ENCODE measurements at regions not wholly inside any gene's neighbourhood (a gene's known extent, or its start where the extent isn't known, plus 50 kb on each side); places are given as distances from the start of the nearest gene placed in this dataset.

- no peaks in the 10 kb centered on the region for H3K9me3 Mint-ChIP-seq
- H3K36me3 Mint-ChIP-seq (ENCODE audit: low read depth), result no peaks in the 10 kb centered on the region
- DNase-seq, result no peak
- H3K4me3 Mint-ChIP-seq, result no peak overlapping the region
- no peaks in the 10 kb centered on the region for H3K4me1 Mint-ChIP-seq
- H3K27ac Mint-ChIP-seq, result no peak overlapping the region
- intact Hi-C loops (cut with micrococcal nuclease), result no loop called here
- no peaks in the 10 kb centered on the region for H3K27me3 Mint-ChIP-seq
These were observed 119.3 kb upstream of the TCERG1L start for GRCh38 chr10:131430716-131431412.

- intact Hi-C loops (cut with micrococcal nuclease), result no loop called here
- H3K4me1 Mint-ChIP-seq, result no peaks in the 10 kb centered on the region
- H3K9me3 Mint-ChIP-seq, result no peaks in the 10 kb centered on the region
- H3K27ac Mint-ChIP-seq, result no peak overlapping the region
- H3K36me3 Mint-ChIP-seq (ENCODE audit: low read depth), result no peaks in the 10 kb centered on the region
- H3K27me3 Mint-ChIP-seq, result no peaks in the 10 kb centered on the region
- no peak overlapping the region for H3K4me3 Mint-ChIP-seq
- no peak for DNase-seq
These were observed 120.0 kb upstream of the TCERG1L start for GRCh38 chr10:131431533-131431932.

DNA sequence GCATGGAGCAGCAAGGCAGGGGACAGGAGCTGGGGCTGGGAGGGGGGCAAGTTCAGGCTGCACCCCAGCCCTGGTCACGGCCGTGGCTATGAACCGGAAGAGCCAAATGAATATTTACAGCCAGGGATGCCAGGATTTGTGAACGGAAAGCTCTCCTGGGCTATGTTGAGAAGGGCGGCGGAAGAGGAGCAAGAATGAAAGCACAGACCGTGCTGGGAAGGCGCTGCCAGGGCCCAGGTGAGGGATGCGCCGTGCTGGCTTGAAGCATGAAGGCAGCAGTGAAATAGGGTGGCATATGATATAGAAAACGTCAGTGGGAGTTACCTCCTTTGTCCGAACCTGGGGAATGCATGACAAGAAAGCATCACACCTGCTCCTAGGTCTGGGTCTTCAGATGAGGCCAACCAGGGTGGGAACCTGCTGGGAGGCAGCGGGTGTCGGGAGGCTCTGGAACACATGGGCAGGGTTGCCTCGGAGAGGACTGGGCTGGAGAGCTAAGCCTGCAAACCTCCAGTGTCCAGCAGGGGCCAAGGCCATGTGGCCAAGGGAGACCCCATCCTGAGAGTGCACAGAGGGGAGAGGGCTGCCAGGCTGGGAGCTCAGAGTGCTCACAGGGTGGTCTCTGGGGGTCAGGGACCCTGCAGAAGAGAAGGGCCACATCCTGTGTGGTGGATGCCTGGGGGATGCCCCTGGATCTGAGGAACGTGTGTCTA, 120.6 kb upstream of the TCERG1L start:
- intact Hi-C loops (cut with micrococcal nuclease), result no loop called here
- Mint-ChIP-seq H3K36me3 (ENCODE audit: low read depth) (no peaks in the 10 kb centered on the region), H3K4me3 (no peak overlapping the region), H3K27ac (no peak overlapping the region), H3K4me1 (no peaks in the 10 kb centered on the region), H3K9me3 (no peaks in the 10 kb centered on the region), H3K27me3 (no peaks in the 10 kb centered on the region)
- no peak for DNase-seq

DNA sequence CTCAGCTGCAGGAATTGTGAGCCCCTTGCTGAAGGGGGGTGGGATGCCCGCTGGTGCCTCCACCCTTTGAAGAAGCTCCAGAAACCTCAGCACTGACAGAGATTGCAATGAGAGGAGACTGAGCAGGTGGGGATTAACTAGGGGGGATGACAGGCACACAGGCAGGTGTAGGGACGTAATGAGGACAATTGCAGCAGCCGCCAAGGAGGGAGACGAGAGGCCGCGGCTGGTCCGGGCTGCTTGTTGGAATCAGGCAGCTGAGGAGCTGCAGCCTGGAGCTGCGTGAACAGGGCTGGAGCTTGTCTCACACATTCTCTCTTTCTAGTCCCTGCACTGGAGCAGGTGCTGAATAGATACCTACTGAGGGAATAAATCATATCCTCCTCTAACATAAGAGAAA, 122.0 kb upstream of the TCERG1L start:
- H3K27ac Mint-ChIP-seq, result no peak overlapping the region
- intact Hi-C loops (cut with micrococcal nuclease), result no loop called here
- no peaks in the 10 kb centered on the region for H3K4me1 Mint-ChIP-seq
- H3K36me3 Mint-ChIP-seq (ENCODE audit: low read depth), result no peaks in the 10 kb centered on the region
- no peaks in the 10 kb centered on the region for H3K9me3 Mint-ChIP-seq
- H3K4me3 Mint-ChIP-seq, result no peak overlapping the region
- DNase-seq, result no peak
- no peaks in the 10 kb centered on the region for H3K27me3 Mint-ChIP-seq

GRCh38 chr10:131435232-131435631, 123.7 kb upstream of the TCERG1L start:
- Mint-ChIP-seq H3K4me1 (no peaks in the 10 kb centered on the region), H3K27ac (no peak overlapping the region), H3K36me3 (ENCODE audit: low read depth) (no peaks in the 10 kb centered on the region), H3K27me3 (no peaks in the 10 kb centered on the region), H3K4me3 (no peak overlapping the region), H3K9me3 (no peaks in the 10 kb centered on the region)
- intact Hi-C loops (cut with micrococcal nuclease), result no loop called here
- DNase-seq, result no peak

DNA sequence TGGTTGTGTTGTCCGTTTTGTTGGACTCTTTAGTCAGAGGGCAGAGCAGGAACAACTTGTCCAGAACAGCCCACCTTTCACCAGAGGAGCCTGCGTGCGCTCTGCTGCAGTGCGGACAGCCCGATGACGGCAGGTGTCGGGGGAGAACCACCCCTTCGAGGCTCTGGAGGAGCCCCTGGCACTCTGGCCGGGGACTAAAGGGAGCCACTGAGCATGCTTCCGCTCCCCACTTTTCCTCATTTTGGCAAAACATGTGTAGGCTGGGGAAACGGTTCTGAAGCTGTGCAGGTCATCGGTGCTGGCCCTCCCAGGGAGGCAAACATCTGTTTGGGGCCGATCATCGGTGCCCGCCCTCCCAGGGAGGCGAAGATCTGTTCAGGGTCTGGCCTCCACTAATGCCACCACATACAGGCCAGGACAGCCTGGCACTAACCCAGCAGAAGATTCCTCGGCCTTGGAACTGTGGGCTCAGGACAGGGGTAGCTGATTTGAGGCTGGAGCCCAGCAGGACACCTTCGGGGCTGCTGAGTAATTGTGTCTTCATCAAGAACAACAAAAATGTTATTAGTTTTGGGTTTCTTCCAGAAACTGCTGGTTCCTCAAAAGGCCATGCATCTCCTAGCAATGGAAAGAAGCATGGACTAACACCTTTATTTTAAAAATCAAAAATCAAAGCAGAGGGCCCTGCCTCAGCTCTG, 124.4 kb upstream of the TCERG1L start:
- Mint-ChIP-seq H3K36me3 (ENCODE audit: low read depth) (no peaks in the 10 kb centered on the region), H3K27me3 (no peaks in the 10 kb centered on the region), H3K9me3 (no peaks in the 10 kb centered on the region), H3K27ac (no peak overlapping the region), H3K4me1 (no peaks in the 10 kb centered on the region), H3K4me3 (no peak overlapping the region)
- no peak for DNase-seq
- intact Hi-C loops (cut with micrococcal nuclease), result no loop called here

GRCh38 chr10:131436458-131436857, 124.9 kb upstream of the TCERG1L start:
- intact Hi-C loops (cut with micrococcal nuclease), result no loop called here
- H3K27me3 Mint-ChIP-seq, result no peaks in the 10 kb centered on the region
- H3K27ac Mint-ChIP-seq, result no peak overlapping the region
- DNase-seq, result no peak
- H3K36me3 Mint-ChIP-seq (ENCODE audit: low read depth), result no peaks in the 10 kb centered on the region
- no peaks in the 10 kb centered on the region for H3K4me1 Mint-ChIP-seq
- no peak overlapping the region for H3K4me3 Mint-ChIP-seq
- no peaks in the 10 kb centered on the region for H3K9me3 Mint-ChIP-seq

DNA sequence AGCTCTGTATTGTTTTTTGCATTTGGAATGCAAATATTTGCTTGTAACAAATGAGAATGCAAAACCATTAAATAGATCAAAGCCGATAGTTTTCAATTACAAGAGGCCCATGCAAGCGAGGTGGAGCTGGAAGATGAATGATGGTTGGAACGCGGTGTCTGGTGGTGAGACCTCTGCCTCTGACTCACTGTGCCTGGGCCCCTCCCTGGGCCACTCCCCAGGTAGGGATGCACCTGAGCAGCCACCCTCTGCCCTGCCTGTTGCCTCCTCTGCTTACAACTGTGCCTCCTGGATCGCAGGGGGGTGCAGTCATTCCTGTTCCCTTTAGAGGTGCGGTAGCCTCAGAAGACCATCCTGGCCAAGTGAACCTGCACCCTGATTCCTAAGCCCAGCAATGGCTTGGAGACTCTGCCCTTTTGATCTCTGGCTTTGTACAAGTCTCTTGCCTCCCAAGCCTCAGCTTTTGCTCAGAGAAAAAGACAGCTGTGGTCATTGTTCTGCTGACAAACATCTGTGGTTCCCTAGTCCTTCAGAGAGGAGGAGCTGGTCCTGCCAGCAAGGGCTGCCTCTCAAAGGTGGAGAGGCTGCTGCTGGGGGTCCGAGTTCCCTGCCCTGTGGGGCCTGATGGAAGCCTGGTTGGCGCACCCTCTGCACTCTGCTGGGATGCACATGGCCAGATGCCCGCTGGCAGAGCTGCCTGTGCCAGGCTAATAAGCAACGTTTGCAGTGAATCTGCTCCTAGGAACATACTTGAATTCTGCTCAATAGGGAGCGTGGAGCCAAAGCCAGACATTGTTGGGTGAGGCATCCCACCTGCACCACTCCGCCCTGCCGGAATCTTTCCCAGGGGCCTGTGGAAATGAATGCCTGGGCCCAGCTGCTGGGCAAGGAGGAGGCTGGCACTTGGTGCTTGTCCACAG, 126.3 kb upstream of the TCERG1L start:
- Mint-ChIP-seq H3K4me3 (no peak overlapping the region), H3K4me1 (no peaks in the 10 kb centered on the region), H3K27ac (no peak overlapping the region), H3K9me3 (no peaks in the 10 kb centered on the region), H3K36me3 (ENCODE audit: low read depth) (no peaks in the 10 kb centered on the region), H3K27me3 (no peaks in the 10 kb centered on the region)
- intact Hi-C loops (cut with micrococcal nuclease), result no loop called here
- no peak for DNase-seq

DNA sequence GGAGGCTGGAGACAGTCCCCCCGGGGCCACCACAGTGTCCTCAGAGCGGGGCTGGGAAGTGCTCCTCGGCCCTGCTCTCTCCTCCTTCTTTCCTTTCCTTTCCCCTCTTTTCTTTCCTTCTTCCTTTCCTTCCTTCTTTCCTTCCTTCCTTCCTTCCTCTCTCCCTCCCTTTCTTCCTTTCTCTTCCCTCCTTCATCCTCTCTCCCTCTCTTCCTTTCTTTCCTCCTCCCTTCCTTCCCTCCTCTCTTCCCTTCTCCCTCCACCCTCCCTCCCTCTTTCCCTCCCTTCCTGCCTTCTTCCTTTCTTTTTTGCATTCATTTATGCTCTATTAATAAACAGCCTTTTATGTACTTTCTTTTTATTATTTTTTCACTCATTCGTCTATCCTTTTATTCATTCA, 127.1 kb upstream of the TCERG1L start:
- intact Hi-C loops (cut with micrococcal nuclease), result no loop called here
- no peaks in the 10 kb centered on the region for H3K36me3 Mint-ChIP-seq (ENCODE audit: low read depth)
- no peak for DNase-seq
- H3K4me1 Mint-ChIP-seq, result no peaks in the 10 kb centered on the region
- no peaks in the 10 kb centered on the region for H3K27me3 Mint-ChIP-seq
- no peaks in the 10 kb centered on the region for H3K9me3 Mint-ChIP-seq
- H3K27ac Mint-ChIP-seq, result no peak overlapping the region
- no peak overlapping the region for H3K4me3 Mint-ChIP-seq

- Mint-ChIP-seq H3K27me3 (no peaks in the 10 kb centered on the region), H3K36me3 (ENCODE audit: low read depth) (no peaks in the 10 kb centered on the region), H3K27ac (no peak overlapping the region), H3K9me3 (no peaks in the 10 kb centered on the region), H3K4me3 (no peak overlapping the region), H3K4me1 (no peaks in the 10 kb centered on the region)
- intact Hi-C loops (cut with micrococcal nuclease), result no loop called here
- DNase-seq, result no peak
These were observed 128.2 kb upstream of the TCERG1L start for GRCh38 chr10:131439705-131440104.

DNA sequence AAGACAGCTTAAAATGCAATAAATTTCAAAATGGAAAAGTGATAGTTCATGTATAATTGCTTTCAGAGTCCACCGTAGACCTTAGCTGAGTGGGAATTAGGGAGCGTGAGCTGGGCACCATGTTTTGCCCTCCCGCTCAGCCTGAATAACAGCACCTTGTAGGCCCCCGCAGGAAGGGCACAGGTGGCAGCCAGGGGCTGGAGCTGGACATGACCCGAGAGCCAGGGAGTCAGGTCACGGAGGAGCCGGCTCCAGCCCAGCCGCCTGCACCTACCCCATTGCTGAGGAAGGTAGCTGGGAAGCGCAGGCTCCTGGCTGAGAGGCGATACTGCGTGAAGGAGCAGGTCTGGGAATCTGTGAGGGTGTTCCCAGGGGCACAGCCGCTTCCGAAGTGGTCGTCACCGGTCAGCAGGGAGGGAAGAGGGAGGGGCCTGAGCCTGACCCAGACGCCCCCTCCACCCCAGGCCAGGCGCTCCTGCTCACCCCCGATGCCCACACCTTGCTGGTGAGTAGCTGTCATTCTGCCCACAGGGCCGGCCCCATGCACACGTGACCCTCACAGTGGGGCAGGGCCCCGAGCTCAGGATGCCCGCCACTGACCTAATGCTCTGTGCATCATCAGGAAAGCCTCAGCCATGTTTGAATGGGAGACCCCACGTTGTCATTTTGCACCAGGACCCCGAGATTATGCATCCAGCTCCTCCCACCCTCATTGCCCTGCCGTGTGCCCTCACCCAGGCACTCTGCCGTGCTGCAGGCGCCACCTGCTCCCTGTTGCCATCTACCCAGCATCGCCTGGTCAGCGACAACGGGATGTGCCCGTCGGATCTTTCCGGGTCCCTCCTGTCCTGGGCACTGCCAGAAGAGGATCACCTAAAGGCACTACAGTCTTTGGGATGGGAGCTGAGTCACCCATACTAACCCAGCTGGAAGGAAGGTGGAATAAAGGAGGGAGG, 129.2 kb upstream of the TCERG1L start:
- no peak overlapping the region for H3K4me3 Mint-ChIP-seq
- DNase-seq, result no peak
- no peaks in the 10 kb centered on the region for H3K36me3 Mint-ChIP-seq (ENCODE audit: low read depth)
- no peaks in the 10 kb centered on the region for H3K4me1 Mint-ChIP-seq
- no peak overlapping the region for H3K27ac Mint-ChIP-seq
- intact Hi-C loops (cut with micrococcal nuclease), result no loop called here
- H3K9me3 Mint-ChIP-seq, result no peaks in the 10 kb centered on the region
- H3K27me3 Mint-ChIP-seq, result no peaks in the 10 kb centered on the region

DNA sequence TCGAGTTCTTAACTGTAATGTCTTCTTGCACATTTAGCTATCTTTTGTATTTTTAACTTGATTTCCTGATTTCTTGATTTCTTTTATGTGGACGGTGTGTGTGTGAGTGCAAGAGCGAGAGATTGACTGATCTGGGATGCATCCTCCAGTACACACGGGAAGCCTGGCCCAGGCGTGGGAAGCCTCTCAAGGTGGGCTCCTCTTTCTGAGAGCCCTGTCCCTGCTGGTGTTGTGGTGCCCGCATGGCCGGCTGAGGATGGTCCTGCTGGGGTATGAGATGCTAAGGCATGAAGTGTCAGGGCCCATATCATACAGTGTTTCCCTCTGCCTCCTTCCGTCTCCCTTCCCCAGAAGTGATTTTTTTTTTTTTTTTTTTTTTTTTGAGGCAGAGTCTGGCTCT, 130.8 kb upstream of the TCERG1L start:
- Mint-ChIP-seq H3K4me3 (no peak overlapping the region), H3K27me3 (no peaks in the 10 kb centered on the region), H3K4me1 (no peaks in the 10 kb centered on the region), H3K27ac (no peak overlapping the region), H3K9me3 (no peaks in the 10 kb centered on the region), H3K36me3 (ENCODE audit: low read depth) (no peaks in the 10 kb centered on the region)
- intact Hi-C loops (cut with micrococcal nuclease), result no loop called here
- no peak for DNase-seq

- no peaks in the 10 kb centered on the region for H3K27me3 Mint-ChIP-seq
- no peak overlapping the region for H3K4me3 Mint-ChIP-seq
- no peaks in the 10 kb centered on the region for H3K36me3 Mint-ChIP-seq (ENCODE audit: low read depth)
- no peak for DNase-seq
- no peaks in the 10 kb centered on the region for H3K4me1 Mint-ChIP-seq
- no peak overlapping the region for H3K27ac Mint-ChIP-seq
- intact Hi-C loops (cut with micrococcal nuclease), result no loop called here
- H3K9me3 Mint-ChIP-seq, result no peaks in the 10 kb centered on the region
These were observed 132.8 kb upstream of the TCERG1L start for GRCh38 chr10:131444286-131444685.
